Smooth muscle cell (in vitro differentiated cells): ENCODE measurements at regions not wholly inside any gene's neighbourhood (a gene's known extent, or its start where the extent isn't known, plus 50 kb on each side); places are given as distances from the start of the nearest gene placed in this dataset.

ENCODE experiments used
- DNase-seq: peaks from one replicate; lab custom pipeline; 2025; ENCODE audit not compliant: unreplicated experiment; lab: John Stamatoyannopoulos, UW
- H2AFZ ChIP-seq: fragments of 200-600 bp; sonication (generic); 2 replicates; pipeline ENCODE4 v1.6.0; 2016; ENCODE audit warnings: antibody characterized with exemption, low read depth, mild to moderate bottlenecking
- H3F3A ChIP-seq: fragments of 200-600 bp; sonication (generic); 2 replicates; pipeline ENCODE4 v1.6.0; 2017; ENCODE audit warnings: antibody characterized with exemption, low read depth
- H3K27ac ChIP-seq: fragments of 200-600 bp; sonication (generic); 2 replicates; pipeline ENCODE4 v1.5.1; 2016; ENCODE audit warnings: low read depth, mild to moderate bottlenecking
- H3K27me3 ChIP-seq: fragments of 200-600 bp; sonication (generic); 2 replicates; pipeline ENCODE4 v1.6.1; 2016; ENCODE audit warnings: low read depth, mild to moderate bottlenecking
- H3K36me3 ChIP-seq: fragments of 200-600 bp; sonication (generic); 2 replicates; pipeline ENCODE4 v1.5.1; 2016; ENCODE audit warnings: low read depth
- H3K4me1 ChIP-seq: fragments of 200-600 bp; sonication (generic); 2 replicates; pipeline ENCODE4 v1.5.1; 2016; ENCODE audit warnings: low read depth
- H3K4me2 ChIP-seq: fragments of 200-600 bp; sonication (generic); 2 replicates; pipeline ENCODE4 v1.6.0; 2016; ENCODE audit warnings: mild to moderate bottlenecking
- H3K4me3 ChIP-seq: fragments of 200-600 bp; sonication (generic); 2 replicates; pipeline ENCODE4 v1.5.1; 2016; ENCODE audit warnings: mild to moderate bottlenecking
- H3K79me2 ChIP-seq: fragments of 200-600 bp; sonication (generic); 2 replicates; pipeline ENCODE4 v1.6.0; 2016; ENCODE audit warnings: low read depth, mild to moderate bottlenecking
- H3K9ac ChIP-seq: fragments of 200-600 bp; sonication (generic); 2 replicates; pipeline ENCODE4 v1.6.0; 2016; ENCODE audit warnings: low read depth
- H3K9me3 ChIP-seq: fragments of 200-600 bp; sonication (generic); replicated peaks from 2 replicates; pipeline ENCODE4 v1.5.1; 2016; ENCODE audit warnings: low read depth
- H4K20me1 ChIP-seq: fragments of 200-600 bp; sonication (generic); 2 replicates; pipeline ENCODE4 v1.6.0; 2016; ENCODE audit warnings: low read depth
- WGBS: methylation state at CpG from one replicate; pipeline ENCODE4 v1.1.7; 2016; ENCODE audit warnings: low lambda C conversion rate; 5-methylcytosine and 5-hydroxymethylcytosine counted together
- TF ChIP-seq, protein P1 (sequence below): fragments of 200-600 bp; sonication (generic); IDR thresholded peaks from 2 replicates; pipeline ENCODE4 v1.5.1; 2017; ENCODE audit warnings: borderline replicate concordance, mild to moderate bottlenecking, antibody characterized with exemption; ENCODE audit not compliant: insufficient read depth, poor library complexity, severe bottlenecking

GRCh38 chr1:143727263-143727662 lies 244.5 kb downstream of the FAM72C start:
- Histone ChIP-seq H3K9me3 (no peaks in the 10 kb centered on the region), H3K36me3 (no peaks in the 10 kb centered on the region), H3K4me2 (no peak overlapping the region), H3K79me2 (no peaks in the 10 kb centered on the region), H2AFZ (no peak overlapping the region), H3K27ac (no peak overlapping the region), H3K4me1 (no peaks in the 10 kb centered on the region), H3K27me3 (no peaks in the 10 kb centered on the region), H4K20me1 (no peaks in the 10 kb centered on the region), H3F3A (no peaks in the 10 kb centered on the region), H3K9ac (no peak overlapping the region), H3K4me3 (no peak overlapping the region)
- DNase-seq = no peak
- 81% methylated on average over 1 of the region's 1 CpG for WGBS
- TF ChIP-seq, protein P1, sequence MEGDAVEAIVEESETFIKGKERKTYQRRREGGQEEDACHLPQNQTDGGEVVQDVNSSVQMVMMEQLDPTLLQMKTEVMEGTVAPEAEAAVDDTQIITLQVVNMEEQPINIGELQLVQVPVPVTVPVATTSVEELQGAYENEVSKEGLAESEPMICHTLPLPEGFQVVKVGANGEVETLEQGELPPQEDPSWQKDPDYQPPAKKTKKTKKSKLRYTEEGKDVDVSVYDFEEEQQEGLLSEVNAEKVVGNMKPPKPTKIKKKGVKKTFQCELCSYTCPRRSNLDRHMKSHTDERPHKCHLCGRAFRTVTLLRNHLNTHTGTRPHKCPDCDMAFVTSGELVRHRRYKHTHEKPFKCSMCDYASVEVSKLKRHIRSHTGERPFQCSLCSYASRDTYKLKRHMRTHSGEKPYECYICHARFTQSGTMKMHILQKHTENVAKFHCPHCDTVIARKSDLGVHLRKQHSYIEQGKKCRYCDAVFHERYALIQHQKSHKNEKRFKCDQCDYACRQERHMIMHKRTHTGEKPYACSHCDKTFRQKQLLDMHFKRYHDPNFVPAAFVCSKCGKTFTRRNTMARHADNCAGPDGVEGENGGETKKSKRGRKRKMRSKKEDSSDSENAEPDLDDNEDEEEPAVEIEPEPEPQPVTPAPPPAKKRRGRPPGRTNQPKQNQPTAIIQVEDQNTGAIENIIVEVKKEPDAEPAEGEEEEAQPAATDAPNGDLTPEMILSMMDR = no peak

DNA sequence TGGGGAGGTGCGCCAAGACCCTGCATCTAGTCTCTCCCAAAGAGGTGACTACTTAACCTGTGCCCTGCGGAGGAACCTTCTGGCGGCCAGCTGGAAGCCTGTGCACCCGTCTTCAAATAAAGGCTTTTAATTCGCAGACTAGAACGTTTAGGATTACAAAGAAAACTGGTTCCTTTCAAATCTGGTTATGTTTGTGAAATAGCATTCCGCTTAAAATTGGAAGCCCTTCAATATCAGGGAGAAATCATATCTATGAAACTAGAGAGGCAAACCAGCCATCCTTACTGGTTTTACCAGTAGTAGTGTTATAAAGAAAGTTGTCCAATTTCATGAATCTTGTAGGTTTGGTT lies 250.8 kb downstream of the FAM72C start:
- no peak overlapping the region for H3K27ac ChIP-seq
- WGBS = 86% methylated on average over 7 of the region's 7 CpGs
- DNase-seq = no peak
- H2AFZ ChIP-seq = no peak overlapping the region
- no peak overlapping the region for H3K9ac ChIP-seq
- H3K79me2 ChIP-seq = no peaks in the 10 kb centered on the region
- TF ChIP-seq, protein P1 = no peak
- no peaks in the 10 kb centered on the region for H3K9me3 ChIP-seq
- no peak overlapping the region for H3K4me3 ChIP-seq
- no peak overlapping the region for H3K4me2 ChIP-seq
- H3F3A ChIP-seq = no peaks in the 10 kb centered on the region
- no peaks in the 10 kb centered on the region for H3K36me3 ChIP-seq
- H3K27me3 ChIP-seq = no peaks in the 10 kb centered on the region
- H3K4me1 ChIP-seq = no peaks in the 10 kb centered on the region
- no peaks in the 10 kb centered on the region for H4K20me1 ChIP-seq

DNA sequence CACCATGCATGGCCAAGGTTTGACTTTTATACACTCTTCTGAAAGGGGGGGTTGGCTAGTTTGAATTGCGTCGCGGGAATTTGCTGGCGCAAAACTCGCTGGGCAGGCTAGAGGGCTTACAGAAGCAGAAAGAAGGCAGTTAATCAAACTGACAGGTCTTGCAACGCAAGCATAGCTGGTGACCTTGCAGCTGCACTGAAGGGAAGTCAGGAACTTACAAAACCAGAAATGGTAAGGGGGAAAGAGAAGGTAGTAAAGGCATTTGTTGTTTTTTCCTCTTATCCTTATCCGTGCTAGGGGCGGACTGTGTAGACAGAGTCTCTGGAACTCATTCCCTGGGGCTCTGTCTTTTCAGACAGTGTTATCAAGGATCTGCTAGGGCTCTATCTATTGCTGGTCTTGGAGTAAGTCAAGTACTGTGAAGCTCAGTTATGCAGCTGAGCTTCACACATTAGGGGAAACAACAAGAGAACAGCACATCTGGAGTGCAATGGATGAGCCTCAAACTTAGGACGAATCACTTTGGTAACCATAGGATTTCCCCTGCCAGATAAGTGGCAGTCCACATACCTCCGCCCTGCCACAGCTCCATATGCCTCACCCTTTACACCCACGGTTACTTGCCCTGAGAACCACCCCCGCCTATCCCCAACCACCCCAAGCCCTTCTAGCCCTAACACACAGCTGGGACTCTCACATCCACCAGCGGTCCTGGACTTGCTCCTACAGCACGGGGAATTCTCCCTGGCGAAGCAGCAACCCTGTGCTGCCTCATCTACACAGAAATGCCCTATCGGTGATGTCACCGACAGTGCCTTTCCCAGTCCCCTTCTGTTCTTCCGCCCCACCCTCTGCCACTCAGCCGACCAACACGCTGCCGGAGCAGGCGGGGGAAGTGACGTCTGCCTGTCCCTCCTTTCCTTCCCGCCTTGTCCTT lies 251.4 kb downstream of the FAM72C start:
- Histone ChIP-seq H2AFZ (no peak overlapping the region), H3K27ac (no peak overlapping the region), H3F3A (no peaks in the 10 kb centered on the region), H3K36me3 (no peaks in the 10 kb centered on the region), H3K4me3 (no peak overlapping the region), H3K4me1 (no peaks in the 10 kb centered on the region), H4K20me1 (no peaks in the 10 kb centered on the region), H3K9ac (no peak overlapping the region), H3K79me2 (no peaks in the 10 kb centered on the region), H3K27me3 (no peaks in the 10 kb centered on the region), H3K4me2 (no peak overlapping the region), H3K9me3 (no peaks in the 10 kb centered on the region)
- TF ChIP-seq, protein P1 = no peak
- WGBS = 82% methylated on average over 24 of the region's 24 CpGs
- no peak for DNase-seq

DNA sequence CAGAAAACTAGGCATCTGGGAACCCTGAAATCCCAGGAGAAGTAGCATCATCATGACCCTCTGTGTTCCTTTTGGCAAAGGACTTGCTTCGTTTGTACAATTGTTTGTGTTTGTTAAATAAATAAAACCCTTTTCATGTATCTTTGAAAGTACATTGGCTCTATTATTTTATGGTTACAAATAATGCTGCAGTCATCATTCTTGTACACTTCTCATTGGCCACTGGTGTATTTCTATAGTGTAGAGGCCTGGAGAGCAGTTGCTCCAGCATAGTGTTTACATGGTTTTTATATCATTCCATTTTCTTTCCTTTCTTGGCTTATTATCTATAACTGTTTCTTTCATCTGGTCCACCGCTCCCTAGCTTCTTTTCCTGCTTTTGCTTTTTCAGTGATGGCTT lies 253.3 kb downstream of the FAM72C start:
- Histone ChIP-seq H3K4me1 (no peaks in the 10 kb centered on the region), H3K4me3 (no peak overlapping the region), H3K36me3 (no peaks in the 10 kb centered on the region), H2AFZ (no peak overlapping the region), H3K79me2 (no peaks in the 10 kb centered on the region), H3K4me2 (no peak overlapping the region), H4K20me1 (no peaks in the 10 kb centered on the region), H3K9me3 (no peaks in the 10 kb centered on the region), H3F3A (no peaks in the 10 kb centered on the region), H3K27ac (no peak overlapping the region), H3K9ac (no peak overlapping the region), H3K27me3 (no peaks in the 10 kb centered on the region)
- DNase-seq = no peak
- TF ChIP-seq, protein P1 = no peak
- 69% methylated on average over 2 of the region's 2 CpGs for WGBS
